ENCODE measurements at regions not wholly inside any gene's neighbourhood (a gene's known extent, or its start where the extent isn't known, plus 50 kb on each side); places are given as distances from the start of the nearest gene placed in this dataset.

DNA sequence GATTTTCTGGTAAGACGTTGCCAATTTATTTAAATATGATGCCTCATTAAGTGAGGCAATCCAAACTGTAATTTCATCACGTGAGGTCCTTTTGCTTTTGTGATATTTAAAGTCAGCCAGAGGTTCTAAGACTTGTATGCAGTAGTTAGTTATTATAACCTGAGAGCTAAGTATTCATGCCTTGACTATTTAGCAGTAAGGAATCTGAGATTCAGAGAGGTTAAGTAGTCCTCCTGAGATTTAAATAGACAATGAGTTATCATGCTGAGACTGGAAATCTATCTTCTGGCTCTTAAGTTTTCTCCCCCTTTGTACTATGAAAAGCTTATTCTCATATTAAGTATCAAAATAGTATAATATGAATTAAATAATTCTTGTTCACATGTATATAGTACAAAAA is 158.0 kb downstream of the UTRN start:
- Histone ChIP-seq H3K79me2 (ENCODE audit: control insufficient read depth in 1 of 2, insufficient read depth in 2 of 2, low read length in 2 of 2) (no peaks in the 10 kb centered on the region), H3K36me3 (ENCODE audit: control insufficient read depth in 2 of 4, insufficient read depth in 4 of 4, low read length in 3 of 4) (peaks cover 2 to 64% (median 31%) of the 10 kb centered on the region in 4 experiments; a peak in 7 of 8 replicates), H3K9ac (replicated peaks in 1 of 4; ENCODE audit: extremely low read depth in 1 of 4, low read depth in 3 of 4, low read length in 3 of 4) (no peak overlapping the region), H2BK15ac (ENCODE audit: low read length) (no peak overlapping the region), H2BK5ac (ENCODE audit: low read depth, low read length) (no peak overlapping the region), H3K18ac (ENCODE audit: extremely low read depth, low read length) (no peak overlapping the region), H3K56ac (replicated peaks; ENCODE audit: insufficient read length, low read depth, low read length) (no peak overlapping the region), H2AK5ac (ENCODE audit: low read depth, low read length) (no peak overlapping the region), H3K27ac (ENCODE audit: low read depth, low read length) (no peak overlapping the region), H2BK120ac (replicated peaks; ENCODE audit: low read depth, low read length) (no peak overlapping the region), H4K5ac (ENCODE audit: insufficient read length, low read depth, low read length) (no peak overlapping the region), H3K27me3 (replicated peaks in 1 of 4; ENCODE audit: control insufficient read depth in 3 of 4, extremely low read depth in 1 of 4, insufficient read depth in 3 of 4, low read length in 3 of 4) (no peaks in the 10 kb centered on the region), H2AFZ (ENCODE audit: low read length) (no peak overlapping the region), H3K14ac (ENCODE audit: insufficient read length) (no peak overlapping the region), H4K20me1 (replicated peaks in 1 of 2; ENCODE audit: control insufficient read depth in 1 of 2, insufficient read depth in 2 of 2, low read length in 2 of 2) (no peaks in the 10 kb centered on the region), H4K8ac (ENCODE audit: extremely low read depth, insufficient read depth, low read length) (no peak overlapping the region), H3K4me1 (replicated peaks in 1 of 4; ENCODE audit: control insufficient read depth in 3 of 4, insufficient read depth in 4 of 4, low read length in 3 of 4) (no peaks in the 10 kb centered on the region), H3K4me3 (ENCODE audit: extremely low read depth in 1 of 4, insufficient read depth in 2 of 4, low read depth in 3 of 4, low read length in 4 of 4) (no peak overlapping the region), H2BK20ac (ENCODE audit: low read length) (no peak overlapping the region), H3K79me1 (ENCODE audit: low read depth, low read length) (no peaks in the 10 kb centered on the region), H3K4me2 (ENCODE audit: insufficient read depth in 1 of 2, low read depth in 2 of 2, low read length in 2 of 2) (no peak overlapping the region), H3K9me3 (ENCODE audit: insufficient read depth in 2 of 2, low read depth in 1 of 2, low read length in 1 of 2) (peaks cover 26 to 27% of the 10 kb centered on the region in 2 experiments), H2BK12ac (ENCODE audit: low read depth, low read length) (no peak overlapping the region), H3K23me2 (ENCODE audit: low read depth, low read length) (no peaks in the 10 kb centered on the region), H4K91ac (replicated peaks; ENCODE audit: insufficient read length, low read length) (no peak overlapping the region), H3K4ac (replicated peaks; ENCODE audit: insufficient read length, low read depth, low read length) (no peak overlapping the region), H3K23ac (ENCODE audit: insufficient read length) (no peak overlapping the region)
- DNase-seq (ENCODE audit: low read depth in 1 of 2, low spot score in 2 of 2) (no peak), FAIRE-seq (no peak)
- ChIA-PET CTCF (ENCODE audit: partially characterized antibody) (no interaction called here), POLR2A (ENCODE audit: partially characterized antibody) (no interaction called here)
- WGBS, 2 experiments (ENCODE audit: extremely low coverage in 1 of 2, insufficient coverage in 1 of 2, insufficient read length in 1 of 2, insufficient replicate concordance in 2 of 2, low coverage in 1 of 2, low lambda C conversion rate in 2 of 2, missing lambda C conversion rate in 1 of 2) = 88% methylated on average over 2 of the region's 2 CpGs; no CpG with 5 or more reads in 1 of the 2 experiments
- TF ChIP-seq CBX8 (IDR thresholded peaks at IDR 0.05; ENCODE audit: borderline replicate concordance, low read depth, low read length) (no peak), GTF2F1 (IDR thresholded peaks at IDR 0.05; ENCODE audit: borderline replicate concordance, low read depth, low read length) (no peak), HDAC6 (IDR thresholded peaks at IDR 0.05; ENCODE audit: low read depth, low read length) (no peak), JUND (IDR thresholded peaks at IDR 0.05; ENCODE audit: low read length) (no peak), SIRT6 (IDR thresholded peaks at IDR 0.05; ENCODE audit: low read length) (no peak), CTBP2 (IDR thresholded peaks at IDR 0.05; ENCODE audit: borderline replicate concordance, insufficient read depth, insufficient read length, low read length) (no peak), CBX5 (IDR thresholded peaks at IDR 0.05; ENCODE audit: low read depth, low read length) (no peak), GABPA (IDR thresholded peaks at IDR 0.05; ENCODE audit: borderline replicate concordance, insufficient read depth, low read length) (no peak), CREB1 (IDR thresholded peaks at IDR 0.05) (no peak)
- TF ChIP-seq, protein P1, sequence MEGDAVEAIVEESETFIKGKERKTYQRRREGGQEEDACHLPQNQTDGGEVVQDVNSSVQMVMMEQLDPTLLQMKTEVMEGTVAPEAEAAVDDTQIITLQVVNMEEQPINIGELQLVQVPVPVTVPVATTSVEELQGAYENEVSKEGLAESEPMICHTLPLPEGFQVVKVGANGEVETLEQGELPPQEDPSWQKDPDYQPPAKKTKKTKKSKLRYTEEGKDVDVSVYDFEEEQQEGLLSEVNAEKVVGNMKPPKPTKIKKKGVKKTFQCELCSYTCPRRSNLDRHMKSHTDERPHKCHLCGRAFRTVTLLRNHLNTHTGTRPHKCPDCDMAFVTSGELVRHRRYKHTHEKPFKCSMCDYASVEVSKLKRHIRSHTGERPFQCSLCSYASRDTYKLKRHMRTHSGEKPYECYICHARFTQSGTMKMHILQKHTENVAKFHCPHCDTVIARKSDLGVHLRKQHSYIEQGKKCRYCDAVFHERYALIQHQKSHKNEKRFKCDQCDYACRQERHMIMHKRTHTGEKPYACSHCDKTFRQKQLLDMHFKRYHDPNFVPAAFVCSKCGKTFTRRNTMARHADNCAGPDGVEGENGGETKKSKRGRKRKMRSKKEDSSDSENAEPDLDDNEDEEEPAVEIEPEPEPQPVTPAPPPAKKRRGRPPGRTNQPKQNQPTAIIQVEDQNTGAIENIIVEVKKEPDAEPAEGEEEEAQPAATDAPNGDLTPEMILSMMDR (IDR thresholded peaks at IDR 0.05; ENCODE audit: control extremely low read depth in 1 of 3, insufficient read depth in 1 of 3, low read depth in 1 of 3, low read length in 3 of 3) = no peak
- TF ChIP-seq, protein P2, sequence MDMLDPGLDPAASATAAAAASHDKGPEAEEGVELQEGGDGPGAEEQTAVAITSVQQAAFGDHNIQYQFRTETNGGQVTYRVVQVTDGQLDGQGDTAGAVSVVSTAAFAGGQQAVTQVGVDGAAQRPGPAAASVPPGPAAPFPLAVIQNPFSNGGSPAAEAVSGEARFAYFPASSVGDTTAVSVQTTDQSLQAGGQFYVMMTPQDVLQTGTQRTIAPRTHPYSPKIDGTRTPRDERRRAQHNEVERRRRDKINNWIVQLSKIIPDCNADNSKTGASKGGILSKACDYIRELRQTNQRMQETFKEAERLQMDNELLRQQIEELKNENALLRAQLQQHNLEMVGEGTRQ (IDR thresholded peaks at IDR 0.05; ENCODE audit: low read length) = no peak

Data from H1 (cell line).